ENCODE measurements at regions not wholly inside any gene's neighbourhood (a gene's known extent, or its start where the extent isn't known, plus 50 kb on each side); places are given as distances from the start of the nearest gene placed in this dataset.

DNA sequence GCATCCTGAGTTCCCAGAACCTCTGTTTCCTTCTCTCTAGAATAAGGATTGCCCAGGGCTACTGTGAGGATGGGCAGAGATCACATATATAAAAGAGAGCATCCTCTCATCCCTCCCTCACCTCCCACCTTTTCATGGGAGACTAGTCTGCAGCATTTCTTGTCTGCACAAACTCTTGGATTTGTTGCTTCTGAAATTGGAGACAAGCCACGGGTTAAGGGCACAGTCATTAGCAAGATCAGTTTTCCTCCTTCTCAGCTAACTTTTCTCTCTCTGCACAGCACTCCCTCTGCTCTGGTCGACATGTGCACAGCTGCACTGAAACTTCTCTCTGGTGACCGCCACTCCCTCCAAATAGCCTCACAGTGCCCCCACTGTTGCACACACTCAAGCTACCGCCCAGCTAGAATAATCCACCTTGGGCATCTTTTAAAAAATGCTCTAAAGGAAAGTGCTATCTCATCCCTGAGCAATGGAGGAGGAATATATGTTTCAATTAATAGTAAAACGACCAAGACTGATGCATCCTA lies 50.9 kb upstream of the DUSP22 start:
- no peak for TF ChIP-seq POLR2AphosphoS5 (IDR thresholded peaks at IDR 0.05; ENCODE audit: low read depth, low read length)
- TF ChIP-seq, protein P1, sequence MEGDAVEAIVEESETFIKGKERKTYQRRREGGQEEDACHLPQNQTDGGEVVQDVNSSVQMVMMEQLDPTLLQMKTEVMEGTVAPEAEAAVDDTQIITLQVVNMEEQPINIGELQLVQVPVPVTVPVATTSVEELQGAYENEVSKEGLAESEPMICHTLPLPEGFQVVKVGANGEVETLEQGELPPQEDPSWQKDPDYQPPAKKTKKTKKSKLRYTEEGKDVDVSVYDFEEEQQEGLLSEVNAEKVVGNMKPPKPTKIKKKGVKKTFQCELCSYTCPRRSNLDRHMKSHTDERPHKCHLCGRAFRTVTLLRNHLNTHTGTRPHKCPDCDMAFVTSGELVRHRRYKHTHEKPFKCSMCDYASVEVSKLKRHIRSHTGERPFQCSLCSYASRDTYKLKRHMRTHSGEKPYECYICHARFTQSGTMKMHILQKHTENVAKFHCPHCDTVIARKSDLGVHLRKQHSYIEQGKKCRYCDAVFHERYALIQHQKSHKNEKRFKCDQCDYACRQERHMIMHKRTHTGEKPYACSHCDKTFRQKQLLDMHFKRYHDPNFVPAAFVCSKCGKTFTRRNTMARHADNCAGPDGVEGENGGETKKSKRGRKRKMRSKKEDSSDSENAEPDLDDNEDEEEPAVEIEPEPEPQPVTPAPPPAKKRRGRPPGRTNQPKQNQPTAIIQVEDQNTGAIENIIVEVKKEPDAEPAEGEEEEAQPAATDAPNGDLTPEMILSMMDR (IDR thresholded peaks at IDR 0.05) = no peak
- no peak for TF ChIP-seq SIN3A (IDR thresholded peaks at IDR 0.05; ENCODE audit: borderline replicate concordance, insufficient read depth, low read depth, low read length)
- TF ChIP-seq TCF7L2 (IDR thresholded peaks at IDR 0.05; ENCODE audit: low read depth, low read length) = no peak
- TF ChIP-seq REST (IDR thresholded peaks at IDR 0.05; ENCODE audit: insufficient read depth in 1 of 2, low read depth in 2 of 2, low read length in 1 of 2) = no peak

All from Panc1 (cell line).